ENCODE measurements at regions not wholly inside any gene's neighbourhood (a gene's known extent, or its start where the extent isn't known, plus 50 kb on each side); places are given as distances from the start of the nearest gene placed in this dataset.
"Not testable (repeated sequence)": the region's sequence is repeated elsewhere in the genome, so short reads cannot be mapped to it uniquely, and the experiment has no call there.

- DNase-seq = not testable (repeated sequence)
Measured at GRCh38 chr2:53486185-53486899, 281.3 kb upstream of the CHAC2 start.

- DNase-seq = no peak
Measured at GRCh38 chr2:53485021-53485728, 282.4 kb upstream of the CHAC2 start.

- no peak for DNase-seq
Measured at GRCh38 chr2:53484531-53484930, 283.1 kb upstream of the CHAC2 start.

- DNase-seq = no peak
Measured at GRCh38 chr2:53477517-53477916, 290.1 kb upstream of the CHAC2 start.

- no peak for DNase-seq
Measured at GRCh38 chr2:53476834-53477233, 290.8 kb upstream of the CHAC2 start.

GRCh38 chr2:53475766-53476165, 291.8 kb upstream of the CHAC2 start:
- no peak for DNase-seq

GRCh38 chr2:53475321-53475720, 292.3 kb upstream of the CHAC2 start:
- no peak for DNase-seq

GRCh38 chr2:53474914-53475313, 292.7 kb upstream of the CHAC2 start:
- no peak for DNase-seq

GRCh38 chr2:53473775-53474311, 293.8 kb upstream of the CHAC2 start:
- DNase-seq = no peak

GRCh38 chr2:53473236-53473635, 294.4 kb upstream of the CHAC2 start:
- DNase-seq = peak; percentile 34

- DNase-seq = no peak
Measured at GRCh38 chr2:53467467-53468180, 300.0 kb upstream of the CHAC2 start.

- DNase-seq = no peak
Measured at GRCh38 chr2:53463806-53464726, 303.5 kb upstream of the CHAC2 start.

- DNase-seq = no peak
Measured at GRCh38 chr2:53460937-53461336, 306.7 kb upstream of the CHAC2 start.

GRCh38 chr2:53460347-53460746, 307.3 kb upstream of the CHAC2 start:
- no peak for DNase-seq

GRCh38 chr2:53455094-53455493, 312.5 kb upstream of the CHAC2 start:
- no peak for DNase-seq

GRCh38 chr2:53452957-53453748, 314.5 kb upstream of the CHAC2 start:
- no peak for DNase-seq

- DNase-seq = no peak
Measured at GRCh38 chr2:53452400-53452799, 315.2 kb upstream of the CHAC2 start.

- peak; percentile 62 for DNase-seq
Measured at GRCh38 chr2:53450923-53451322, 316.7 kb upstream of the CHAC2 start.

- DNase-seq = no peak
Measured at GRCh38 chr2:53448591-53448990, 319.0 kb upstream of the CHAC2 start.

GRCh38 chr2:53448086-53448485, 319.5 kb upstream of the CHAC2 start:
- no peak for DNase-seq

GRCh38 chr2:53445383-53446070, 322.1 kb upstream of the CHAC2 start:
- DNase-seq = no peak

All from NCI-H774 (cell line).